Endodermal cell (in vitro differentiated cells): ENCODE measurements at regions not wholly inside any gene's neighbourhood (a gene's known extent, or its start where the extent isn't known, plus 50 kb on each side); places are given as distances from the start of the nearest gene placed in this dataset.

Source experiments
- DNase-seq: peaks from one replicate; pipeline ENCODE4 v3.0.0-alpha.2; 2017
- H3K27ac ChIP-seq: 2 replicates; pipeline ENCODE4 v1.5.1; 2013; ENCODE audit warnings: mild to moderate bottlenecking, low read depth, low read length, moderate library complexity
- H3K27me3 ChIP-seq: 2 replicates; pipeline ENCODE4 v1.6.1; 2013; ENCODE audit warnings: mild to moderate bottlenecking, low read length, moderate library complexity; ENCODE audit not compliant: insufficient read depth, control insufficient read depth, poor library complexity, severe bottlenecking
- H3K36me3 ChIP-seq: 2 replicates; pipeline ENCODE4 v1.7.0; 2013; ENCODE audit warnings: mild to moderate bottlenecking, low read length, moderate library complexity; ENCODE audit not compliant: control insufficient read depth, insufficient read depth
- H3K4me1 ChIP-seq: one replicate; pipeline ENCODE4 v1.7.0; 2013; ENCODE audit warnings: low read length; ENCODE audit not compliant: control insufficient read depth, insufficient read depth
- H3K4me3 ChIP-seq: 2 replicates; pipeline ENCODE4 v1.5.1; 2013; ENCODE audit warnings: mild to moderate bottlenecking, low read length, moderate library complexity
- H3K9ac ChIP-seq: 2 replicates; pipeline ENCODE4 v1.6.1; 2013; ENCODE audit warnings: mild to moderate bottlenecking, low read length, moderate library complexity; ENCODE audit not compliant: poor library complexity, severe bottlenecking; ENCODE audit errors: extremely low read depth
- H3K9me3 ChIP-seq: 2 replicates; pipeline ENCODE4 v1.6.1; 2013; ENCODE audit warnings: mild to moderate bottlenecking, low read length, moderate library complexity; ENCODE audit not compliant: control insufficient read depth
- H3K27ac Mint-ChIP-seq: 2 replicates; pipeline ENCODE4 v1.8.0; 2020; ENCODE audit warnings: mixed read lengths
- H3K27me3 Mint-ChIP-seq: 2 replicates; pipeline ENCODE4 v1.8.0; 2021; ENCODE audit warnings: mild to moderate bottlenecking, mixed read lengths; ENCODE audit not compliant: insufficient read depth
- H3K36me3 Mint-ChIP-seq: 2 replicates; pipeline ENCODE4 v1.8.0; 2020; ENCODE audit warnings: low read depth, mixed read lengths
- H3K4me1 Mint-ChIP-seq: 2 replicates; pipeline ENCODE4 v1.8.0; 2020; ENCODE audit warnings: mixed read lengths
- H3K4me3 Mint-ChIP-seq: 2 replicates; pipeline ENCODE4 v1.8.0; 2020; ENCODE audit warnings: mild to moderate bottlenecking, moderate library complexity, mixed read lengths
- H3K9me3 Mint-ChIP-seq: 2 replicates; pipeline ENCODE4 v1.8.0; 2020; ENCODE audit warnings: mild to moderate bottlenecking, mixed read lengths
- CTCF ChIP-seq: fragments of 200-600 bp; sonication (generic); conservative IDR thresholded peaks from 2 replicates; pipeline ENCODE4 v1.5.0; 2021; ENCODE audit warnings: antibody characterized with exemption, mild to moderate bottlenecking
- WGBS, 2 experiments: methylation state at CpG; one replicate each; pipeline versions ENCODE4 v1.1.5 to v1.1.7; 2013; ENCODE audit warnings: missing lambda C conversion rate in 2 of 2, mixed read lengths in 1 of 2; ENCODE audit not compliant: insufficient coverage in 1 of 2, insufficient read length in 1 of 2; 5-methylcytosine and 5-hydroxymethylcytosine counted together

GRCh38 chr2:118237451-118237850, 149.2 kb downstream of the INSIG2 start:
- no peaks in the 10 kb centered on the region for H3K4me1 ChIP-seq
- Mint-ChIP-seq H3K9me3 (peaks cover 14% of the 10 kb centered on the region), H3K27me3 (peaks cover 29% of the 10 kb centered on the region), H3K27ac (no peak overlapping the region), H3K36me3 (no peaks in the 10 kb centered on the region), H3K4me1 (peaks cover 4% of the 10 kb centered on the region), H3K4me3 (no peak overlapping the region)
- no peaks in the 10 kb centered on the region for H3K27me3 ChIP-seq
- H3K4me3 ChIP-seq = no peak overlapping the region
- no peaks in the 10 kb centered on the region for H3K36me3 ChIP-seq
- peak; percentile 55 for TF ChIP-seq CTCF
- DNase-seq = no peak
- H3K9ac ChIP-seq = no peak overlapping the region
- H3K27ac ChIP-seq = no peak overlapping the region
- H3K9me3 ChIP-seq = peaks cover 7% of the 10 kb centered on the region

- H3K27ac Mint-ChIP-seq = no peak overlapping the region
Measured at GRCh38 chr2:118232796-118233195, 144.5 kb downstream of the INSIG2 start.

GRCh38 chr2:118232391-118232790, 144.1 kb downstream of the INSIG2 start:
- peaks cover 4% of the 10 kb centered on the region for H3K4me1 Mint-ChIP-seq
- no peak overlapping the region for H3K27ac Mint-ChIP-seq

More at GRCh38 chr2:118232796-118233195, 144.5 kb downstream of the INSIG2 start:
- Histone ChIP-seq H3K4me1 (no peaks in the 10 kb centered on the region), H3K27me3 (no peaks in the 10 kb centered on the region), H3K36me3 (no peaks in the 10 kb centered on the region), H3K4me3 (no peak overlapping the region), H3K9me3 (no peaks in the 10 kb centered on the region), H3K27ac (no peak overlapping the region), H3K9ac (no peak overlapping the region)
- Mint-ChIP-seq H3K4me1 (peaks cover 4% of the 10 kb centered on the region), H3K4me3 (no peak overlapping the region), H3K36me3 (no peaks in the 10 kb centered on the region), H3K27me3 (peaks cover 36% of the 10 kb centered on the region), H3K9me3 (no peaks in the 10 kb centered on the region)
- no peak for TF ChIP-seq CTCF
- no peak for DNase-seq
- WGBS, 2 experiments = 78 to 83% methylated on average over 6 to 9 of the region's 9 CpGs

More at GRCh38 chr2:118232391-118232790, 144.1 kb downstream of the INSIG2 start:
- no peaks in the 10 kb centered on the region for H3K9me3 ChIP-seq
- no peak overlapping the region for H3K9ac ChIP-seq
- H3K9me3 Mint-ChIP-seq = no peaks in the 10 kb centered on the region
- H3K27me3 Mint-ChIP-seq = peaks cover 36% of the 10 kb centered on the region
- H3K4me3 Mint-ChIP-seq = no peak overlapping the region
- WGBS, 2 experiments = 60 to 82% methylated on average over 1 to 3 of the region's 3 CpGs
- H3K27me3 ChIP-seq = no peaks in the 10 kb centered on the region
- H3K4me1 ChIP-seq = no peaks in the 10 kb centered on the region
- H3K4me3 ChIP-seq = no peak overlapping the region
- H3K36me3 Mint-ChIP-seq = no peaks in the 10 kb centered on the region
- no peak overlapping the region for H3K27ac ChIP-seq
- no peaks in the 10 kb centered on the region for H3K36me3 ChIP-seq
- TF ChIP-seq CTCF = no peak
- no peak for DNase-seq
